Common myeloid progenitor, CD34-positive (primary cell): ENCODE measurements at regions not wholly inside any gene's neighbourhood (a gene's known extent, or its start where the extent isn't known, plus 50 kb on each side); places are given as distances from the start of the nearest gene placed in this dataset.

ENCODE experiments used
- CTCF ChIA-PET: fragments of 350-600 bp; sonication (Branson Sonifier 250); formaldehyde crosslinking; loops from one replicate; lab custom pipeline; 2021; ENCODE audit warnings: antibody characterized with exemption; lab: Charles Lee
- POLR2A ChIA-PET: fragments of 350-600 bp; sonication (Branson Sonifier 250); formaldehyde crosslinking; loops from one replicate; lab custom pipeline; 2021; ENCODE audit warnings: antibody characterized with exemption; lab: Charles Lee
- DNase-seq, 3 donors: peaks; one replicate each; pipeline versions ENCODE4 v3.0.0 to v3.0.0-alpha.2; 2013
- H3K27ac ChIP-seq, 2 experiments: 1 replicate in 1 of 2; 2 replicates in 1 of 2; pipeline ENCODE4 v1.7.0; 2013; ENCODE audit warnings: inconsistent platforms in 2 of 2, low read length in 2 of 2, mild to moderate bottlenecking in 2 of 2, low read depth in 1 of 2, moderate library complexity in 1 of 2; ENCODE audit not compliant: severe bottlenecking in 2 of 2, insufficient read depth in 1 of 2, poor library complexity in 1 of 2
- H3K27me3 ChIP-seq, 5 experiments: replicated peaks in 2 of 5; 1 replicate in 3 of 5; 2 replicates in 2 of 5; pipeline versions ENCODE4 v1.6.1 to v1.7.0; 2013; ENCODE audit warnings: low read length in 4 of 5, mild to moderate bottlenecking in 2 of 5, moderate library complexity in 2 of 5, inconsistent platforms in 1 of 5; ENCODE audit not compliant: insufficient read depth in 5 of 5, control insufficient read depth in 4 of 5
- H3K36me3 ChIP-seq, 4 experiments: 1 replicate in 2 of 4; 2 replicates in 2 of 4; pipeline versions ENCODE4 v1.6.1 to v1.7.0; 2013; ENCODE audit warnings: low read length in 3 of 4, control low read depth in 1 of 4, mild to moderate bottlenecking in 1 of 4; ENCODE audit not compliant: control insufficient read depth in 4 of 4, insufficient read depth in 4 of 4
- H3K4me1 ChIP-seq, 4 experiments: 1 replicate in 3 of 4; 2 replicates in 1 of 4; pipeline versions ENCODE4 v1.6.1 to v1.7.1; 2013; ENCODE audit warnings: low read length in 3 of 4, mild to moderate bottlenecking in 3 of 4, control low read depth in 1 of 4, inconsistent platforms in 1 of 4, moderate library complexity in 1 of 4; ENCODE audit not compliant: control insufficient read depth in 4 of 4, insufficient read depth in 4 of 4; ENCODE audit errors: control extremely low read depth in 1 of 4
- H3K4me3 ChIP-seq, 7 experiments: 1 replicate in 4 of 7; 2 replicates in 3 of 7; pipeline versions ENCODE4 v1.5.1 to v1.7.0; 2013; ENCODE audit warnings: mild to moderate bottlenecking in 7 of 7, low read length in 6 of 7, moderate library complexity in 6 of 7, inconsistent platforms in 2 of 7, low read depth in 2 of 7, control low read depth in 1 of 7; ENCODE audit not compliant: insufficient read depth in 4 of 7, control insufficient read depth in 1 of 7; ENCODE audit errors: extremely low read depth in 1 of 7
- H3K9me3 ChIP-seq, 5 experiments: 1 replicate in 4 of 5; 2 replicates in 1 of 5; pipeline versions ENCODE4 v1.6.1 to v1.7.1; 2013; ENCODE audit warnings: low read length in 4 of 5, mild to moderate bottlenecking in 2 of 5, inconsistent platforms in 1 of 5, low read depth in 1 of 5, moderate library complexity in 1 of 5; ENCODE audit not compliant: control insufficient read depth in 4 of 5, insufficient read depth in 2 of 5; ENCODE audit errors: control extremely low read depth in 1 of 5
- WGBS: methylation state at CpG from one replicate; pipeline ENCODE4 v1.1.5; 2013; ENCODE audit not compliant: insufficient coverage; 5-methylcytosine and 5-hydroxymethylcytosine counted together

DNA sequence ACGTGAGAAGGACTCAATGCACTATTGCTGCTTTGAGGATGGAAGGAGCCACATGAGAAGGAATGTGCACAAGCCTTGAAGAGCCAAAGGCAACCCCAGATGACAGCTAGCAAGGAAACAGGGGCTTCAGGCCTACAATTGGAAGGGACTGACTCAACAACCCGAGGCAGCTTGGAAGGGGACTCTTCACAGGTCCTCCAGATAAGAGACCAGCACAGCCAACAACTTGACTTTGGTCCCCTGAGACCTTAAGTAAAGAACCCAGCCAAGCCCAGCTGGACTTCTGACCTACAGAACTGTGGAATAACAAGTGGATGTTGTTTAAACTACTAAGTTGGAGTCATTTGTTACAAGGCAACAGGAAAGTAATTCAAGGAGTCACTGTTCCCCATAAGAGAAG, 277.2 kb downstream of the SUCLG1 start:
- DNase-seq = no peak
- no peaks in the 10 kb centered on the region for H3K9me3 ChIP-seq
- H3K4me1 ChIP-seq = no peaks in the 10 kb centered on the region
- CTCF ChIA-PET = interaction anchor here (1.4 kb wide), 1 partner anchor 10 kb away, joined by 4 read pairs; no protein-coding TSS in a partner anchor
- H3K27ac ChIP-seq = no peak overlapping the region
- WGBS = 88% methylated on average over 2 of the region's 2 CpGs
- H3K27me3 ChIP-seq = no peaks in the 10 kb centered on the region
- no peaks in the 10 kb centered on the region for H3K36me3 ChIP-seq
- POLR2A ChIA-PET = no interaction called here
- no peak overlapping the region for H3K4me3 ChIP-seq

- Histone ChIP-seq H3K36me3 (no peaks in the 10 kb centered on the region), H3K4me3 (no peak overlapping the region), H3K27ac (no peak overlapping the region), H3K27me3 (no peaks in the 10 kb centered on the region), H3K4me1 (no peaks in the 10 kb centered on the region), H3K9me3 (no peaks in the 10 kb centered on the region)
- ChIA-PET CTCF (no interaction called here), POLR2A (no interaction called here)
- DNase-seq = no peak
- WGBS = 93% methylated on average over 5 of the region's 6 CpGs
These were observed 281.3 kb downstream of the SUCLG1 start for GRCh38 chr2:84177733-84178132.

GRCh38 chr2:84175970-84176369, 283.1 kb downstream of the SUCLG1 start:
- POLR2A ChIA-PET = no interaction called here
- CTCF ChIA-PET = no interaction called here
- DNase-seq = no peak
- no peaks in the 10 kb centered on the region for H3K36me3 ChIP-seq
- H3K4me1 ChIP-seq = no peaks in the 10 kb centered on the region
- H3K27me3 ChIP-seq = no peaks in the 10 kb centered on the region
- H3K27ac ChIP-seq = no peak overlapping the region
- WGBS = 96% methylated on average over 3 of the region's 3 CpGs
- H3K9me3 ChIP-seq = no peaks in the 10 kb centered on the region
- H3K4me3 ChIP-seq = no peak overlapping the region

DNA sequence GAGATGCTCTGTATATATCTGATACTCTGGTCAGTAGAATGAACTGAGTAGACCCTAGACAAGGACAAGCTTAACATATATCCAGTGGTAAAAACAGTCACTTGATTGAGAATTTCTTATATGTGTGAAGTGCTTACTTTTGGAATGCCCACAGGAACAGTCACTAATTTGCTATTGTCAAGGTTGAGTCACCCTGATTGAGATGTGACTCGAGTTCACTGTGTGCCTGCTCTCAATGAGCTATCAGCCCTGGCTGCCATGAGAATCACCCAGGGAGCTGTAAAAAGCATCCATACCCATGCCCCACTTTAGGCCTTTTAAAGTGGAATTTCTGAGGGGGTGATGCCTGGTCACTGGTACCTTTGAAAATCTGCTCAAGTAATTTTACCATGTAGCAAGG, 283.7 kb downstream of the SUCLG1 start:
- Histone ChIP-seq H3K4me1 (no peaks in the 10 kb centered on the region), H3K27me3 (no peaks in the 10 kb centered on the region), H3K36me3 (no peaks in the 10 kb centered on the region), H3K9me3 (no peaks in the 10 kb centered on the region), H3K4me3 (no peak overlapping the region), H3K27ac (no peak overlapping the region)
- WGBS = 88% methylated on average over 1 of the region's 1 CpG
- CTCF ChIA-PET = no interaction called here
- DNase-seq = no peak
- POLR2A ChIA-PET = no interaction called here

DNA sequence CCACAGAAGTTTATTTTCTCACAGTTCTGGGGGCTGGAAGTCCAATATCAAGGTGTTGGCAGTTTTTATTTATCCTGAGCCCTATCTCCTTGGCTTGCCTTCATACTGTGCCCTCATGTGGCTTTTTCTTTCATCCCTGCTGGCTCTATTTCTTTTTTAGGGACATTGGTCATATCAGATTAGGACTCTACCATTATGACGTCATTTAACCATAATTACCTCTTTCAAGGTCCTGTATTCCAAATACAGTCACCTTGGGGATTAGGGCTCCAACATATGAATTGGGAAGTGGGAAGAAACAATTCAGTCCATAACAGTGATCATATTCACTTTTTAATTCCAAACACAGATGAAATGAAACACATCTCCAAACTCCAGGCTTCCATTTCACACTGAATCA, 286.0 kb downstream of the SUCLG1 start:
- Histone ChIP-seq H3K4me1 (no peaks in the 10 kb centered on the region), H3K4me3 (no peak overlapping the region), H3K36me3 (no peaks in the 10 kb centered on the region), H3K9me3 (no peaks in the 10 kb centered on the region), H3K27me3 (no peaks in the 10 kb centered on the region), H3K27ac (no peak overlapping the region)
- ChIA-PET CTCF (no interaction called here), POLR2A (no interaction called here)
- WGBS = no CpG with 5 or more reads among the region's 1 CpG
- no peak for DNase-seq

DNA sequence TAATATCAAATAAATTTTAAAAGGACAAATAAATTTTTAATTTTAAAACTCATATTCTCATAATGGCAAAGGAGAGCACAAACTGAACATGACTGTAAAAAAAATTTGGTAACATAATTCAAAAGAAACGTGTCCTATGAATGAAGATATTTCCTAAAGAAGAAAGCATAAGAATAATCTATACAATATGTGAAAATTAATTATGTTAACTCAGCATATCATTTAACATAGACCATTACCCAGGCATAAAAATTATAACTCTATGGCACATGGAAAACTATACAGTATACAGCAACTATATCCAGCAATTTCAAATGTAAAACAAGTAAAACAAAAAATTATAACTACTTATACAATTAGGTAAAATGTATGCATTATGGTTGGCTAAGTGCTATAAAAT, 288.1 kb downstream of the SUCLG1 start:
- Histone ChIP-seq H3K9me3 (no peaks in the 10 kb centered on the region), H3K4me1 (no peaks in the 10 kb centered on the region), H3K4me3 (no peak overlapping the region), H3K27ac (no peak overlapping the region), H3K27me3 (no peaks in the 10 kb centered on the region), H3K36me3 (no peaks in the 10 kb centered on the region)
- CTCF ChIA-PET = no interaction called here
- POLR2A ChIA-PET = no interaction called here
- WGBS = no CpG with 5 or more reads among the region's 1 CpG
- no peak for DNase-seq

DNA sequence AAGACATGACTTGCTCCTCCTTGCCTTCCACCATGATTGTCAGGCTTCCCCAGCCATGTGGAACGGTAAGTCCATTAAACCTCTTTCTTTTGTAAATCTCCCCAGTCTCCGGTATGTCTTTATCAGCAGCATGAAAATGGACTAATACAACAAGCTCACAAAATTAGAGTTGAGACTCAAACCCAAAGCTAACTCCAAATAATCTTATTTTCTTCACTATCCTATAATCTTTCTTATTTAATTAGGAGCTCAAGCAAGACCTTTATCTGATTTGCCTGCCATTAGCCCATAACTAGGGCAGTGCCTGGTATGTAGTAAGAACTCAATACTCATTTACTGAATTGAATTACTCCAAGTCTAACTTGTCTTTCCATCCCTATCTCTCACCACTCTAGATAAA, 289.2 kb downstream of the SUCLG1 start:
- Histone ChIP-seq H3K27me3 (no peaks in the 10 kb centered on the region), H3K36me3 (no peaks in the 10 kb centered on the region), H3K9me3 (no peaks in the 10 kb centered on the region), H3K27ac (no peak overlapping the region), H3K4me3 (no peak overlapping the region), H3K4me1 (no peaks in the 10 kb centered on the region)
- ChIA-PET POLR2A (no interaction called here), CTCF (no interaction called here)
- DNase-seq = no peak
- WGBS = 94% methylated on average over 2 of the region's 2 CpGs
